ENCODE measurements at regions not wholly inside any gene's neighbourhood (a gene's known extent, or its start where the extent isn't known, plus 50 kb on each side); places are given as distances from the start of the nearest gene placed in this dataset.
"Not testable (repeated sequence)": the region's sequence is repeated elsewhere in the genome, so short reads cannot be mapped to it uniquely, and the experiment has no call there.

- no peak overlapping the region for H3K4me3 ChIP-seq
- 77 to 97% (median 92%) methylated on average over 1 of the region's 1 CpG for WGBS, 5 donors
- intact Hi-C loops (cut with DNase I; ENCODE audit: low total_unique reads) = no loop called here
- TF ChIP-seq CTCF (IDR thresholded peaks at IDR 0.05) = no peak
- no peak for TF ChIP-seq POLR2A (IDR thresholded peaks at IDR 0.05)
- no peak for TF ChIP-seq EP300 (IDR thresholded peaks at IDR 0.05)
- no peak for TF ChIP-seq POLR2AphosphoS5 (IDR thresholded peaks at IDR 0.05)
- H3K27ac ChIP-seq = no peak overlapping the region
- peaks cover 0 to 19% (median 16%) of the 10 kb centered on the region in 4 donors for H3K9me3 ChIP-seq
- H3K27me3 ChIP-seq = no peaks in the 10 kb centered on the region
- no peaks in the 10 kb centered on the region for H3K4me1 ChIP-seq
- no peaks in the 10 kb centered on the region for H3K36me3 ChIP-seq
- DNase-seq = no peak
Observed at GRCh38 chr11:33434294-33434693, 177.1 kb downstream of the HIPK3 start.

GRCh38 chr11:33428435-33428834 is 171.3 kb downstream of the HIPK3 start:
- intact Hi-C loops (cut with DNase I; ENCODE audit: low total_unique reads); H3K9me3 ChIP-seq; H3K27ac ChIP-seq; DNase-seq; H3K4me3 ChIP-seq; H3K27me3 ChIP-seq; H3K4me1 ChIP-seq; H3K36me3 ChIP-seq: not testable (repeated sequence)
- 72 to 91% (median 84%) methylated on average over 7 of the region's 7 CpGs for WGBS, 5 donors

- no peak overlapping the region for H3K27ac ChIP-seq
- no peaks in the 10 kb centered on the region for H3K36me3 ChIP-seq
- TF ChIP-seq POLR2AphosphoS5 (IDR thresholded peaks at IDR 0.05) (no peak), EP300 (IDR thresholded peaks at IDR 0.05) (no peak), POLR2A (IDR thresholded peaks at IDR 0.05) (no peak), CTCF (IDR thresholded peaks at IDR 0.05) (no peak)
- no peaks in the 10 kb centered on the region for H3K4me1 ChIP-seq
- intact Hi-C loops (cut with DNase I; ENCODE audit: low total_unique reads) = no loop called here
- no peak overlapping the region for H3K4me3 ChIP-seq
- 79 to 91% (median 80%) methylated on average over 4 of the region's 4 CpGs for WGBS, 5 donors
- no peaks in the 10 kb centered on the region for H3K9me3 ChIP-seq
- no peak for DNase-seq
- H3K27me3 ChIP-seq = peaks cover 0 to 14% (median 0%) of the 10 kb centered on the region in 3 donors
Observed at GRCh38 chr11:33420959-33421566, 163.9 kb downstream of the HIPK3 start.

GRCh38 chr11:33419924-33420323 is 162.7 kb downstream of the HIPK3 start:
- H3K27me3 ChIP-seq = peaks cover 0 to 26% (median 0%) of the 10 kb centered on the region in 3 donors
- no peaks in the 10 kb centered on the region for H3K4me1 ChIP-seq
- WGBS, 5 donors = 71 to 84% (median 81%) methylated on average over 4 of the region's 4 CpGs
- intact Hi-C loops (cut with DNase I; ENCODE audit: low total_unique reads) = no loop called here
- H3K9me3 ChIP-seq = no peaks in the 10 kb centered on the region
- no peak overlapping the region for H3K4me3 ChIP-seq
- H3K27ac ChIP-seq = no peak overlapping the region
- TF ChIP-seq POLR2A (IDR thresholded peaks at IDR 0.05) = no peak
- TF ChIP-seq CTCF (IDR thresholded peaks at IDR 0.05) = no peak
- no peak for TF ChIP-seq EP300 (IDR thresholded peaks at IDR 0.05)
- no peak for TF ChIP-seq POLR2AphosphoS5 (IDR thresholded peaks at IDR 0.05)
- H3K36me3 ChIP-seq = no peaks in the 10 kb centered on the region
- no peak for DNase-seq

GRCh38 chr11:33417121-33417520 is 159.9 kb downstream of the HIPK3 start:
- Histone ChIP-seq H3K9me3 (no peaks in the 10 kb centered on the region), H3K27me3 (peaks cover 0 to 34% (median 0%) of the 10 kb centered on the region in 3 donors), H3K36me3 (no peaks in the 10 kb centered on the region), H3K27ac (no peak overlapping the region), H3K4me3 (no peak overlapping the region), H3K4me1 (no peaks in the 10 kb centered on the region)
- WGBS, 5 donors = 87 to 92% (median 90%) methylated on average over 7 of the region's 7 CpGs
- no peak for DNase-seq
- TF ChIP-seq CTCF (IDR thresholded peaks at IDR 0.05) (no peak), POLR2A (IDR thresholded peaks at IDR 0.05) (no peak), EP300 (IDR thresholded peaks at IDR 0.05) (no peak), POLR2AphosphoS5 (IDR thresholded peaks at IDR 0.05) (no peak)
- intact Hi-C loops (cut with DNase I; ENCODE audit: low total_unique reads) = no loop called here
